ENCODE measurements at regions not wholly inside any gene's neighbourhood (a gene's known extent, or its start where the extent isn't known, plus 50 kb on each side); places are given as distances from the start of the nearest gene placed in this dataset.

- DNase-seq = no peak
These were observed 1711.7 kb downstream of the TP53TG3F start for GRCh38 chr16:35171106-35171505.

- no peak for DNase-seq
These were observed 1713.9 kb downstream of the TP53TG3F start for GRCh38 chr16:35173295-35173694.

DNA sequence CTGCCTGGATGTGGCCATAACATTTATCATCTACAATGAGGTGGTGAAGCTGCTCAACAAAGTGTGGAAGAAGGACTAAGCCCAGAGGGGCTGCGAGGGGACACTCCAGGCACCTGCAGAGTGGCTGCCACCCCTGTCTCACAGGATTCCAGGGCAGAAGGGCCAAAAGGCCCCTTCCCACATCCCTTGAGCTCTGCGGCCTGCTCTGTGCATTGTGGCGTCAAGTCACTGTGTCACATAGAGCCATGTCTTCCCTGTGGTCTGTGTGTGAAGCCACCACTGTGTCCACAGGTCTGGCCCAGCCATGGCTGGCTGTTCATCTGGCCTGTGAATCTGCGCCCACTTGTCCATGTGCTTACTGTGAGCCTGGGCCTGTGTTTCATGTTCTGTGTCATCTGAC lies 1714.6 kb downstream of the TP53TG3F start:
- no peak for DNase-seq

- DNase-seq = no peak
These were observed 1717.0 kb downstream of the TP53TG3F start for GRCh38 chr16:35176449-35176848.

GRCh38 chr16:35177851-35178250 lies 1718.4 kb downstream of the TP53TG3F start:
- DNase-seq = no peak

- DNase-seq = no peak
These were observed 1721.6 kb downstream of the TP53TG3F start for GRCh38 chr16:35180970-35181369.

- no peak for DNase-seq
These were observed 1722.1 kb downstream of the TP53TG3F start for GRCh38 chr16:35181422-35182030.

GRCh38 chr16:35182043-35182677 lies 1722.7 kb downstream of the TP53TG3F start:
- no peak for DNase-seq

GRCh38 chr16:35182943-35183550 lies 1723.6 kb downstream of the TP53TG3F start:
- no peak for DNase-seq

DNA sequence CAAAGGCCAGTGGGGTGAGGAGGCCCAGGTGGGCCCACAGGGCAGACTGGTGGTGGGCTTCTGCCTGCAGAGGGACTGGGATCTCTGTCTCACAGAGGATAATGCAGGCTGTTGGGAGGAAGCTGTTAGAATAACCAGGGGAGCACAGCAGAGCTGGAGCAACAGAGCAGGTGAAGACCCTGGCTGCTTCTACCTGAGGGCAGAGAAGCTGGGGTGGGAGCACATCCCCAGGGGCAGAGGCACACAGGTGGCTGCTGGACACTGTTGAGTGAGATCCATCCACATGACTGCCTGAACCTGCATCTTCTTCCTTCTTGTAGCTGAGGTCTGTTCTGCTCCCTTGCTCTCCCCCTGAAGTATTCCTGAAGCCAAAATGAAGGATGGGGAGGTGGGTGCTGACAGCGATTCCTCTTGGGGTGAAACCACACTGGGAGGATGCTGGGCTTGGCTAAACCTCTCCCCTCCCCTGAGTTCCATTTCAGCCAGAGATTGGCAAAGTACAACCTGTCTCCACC lies 1725.0 kb downstream of the TP53TG3F start:
- DNase-seq = no peak

- no peak for DNase-seq
These were observed 1726.1 kb downstream of the TP53TG3F start for GRCh38 chr16:35185366-35186044.

GRCh38 chr16:35186045-35186759 lies 1726.8 kb downstream of the TP53TG3F start:
- no peak for DNase-seq

DNA sequence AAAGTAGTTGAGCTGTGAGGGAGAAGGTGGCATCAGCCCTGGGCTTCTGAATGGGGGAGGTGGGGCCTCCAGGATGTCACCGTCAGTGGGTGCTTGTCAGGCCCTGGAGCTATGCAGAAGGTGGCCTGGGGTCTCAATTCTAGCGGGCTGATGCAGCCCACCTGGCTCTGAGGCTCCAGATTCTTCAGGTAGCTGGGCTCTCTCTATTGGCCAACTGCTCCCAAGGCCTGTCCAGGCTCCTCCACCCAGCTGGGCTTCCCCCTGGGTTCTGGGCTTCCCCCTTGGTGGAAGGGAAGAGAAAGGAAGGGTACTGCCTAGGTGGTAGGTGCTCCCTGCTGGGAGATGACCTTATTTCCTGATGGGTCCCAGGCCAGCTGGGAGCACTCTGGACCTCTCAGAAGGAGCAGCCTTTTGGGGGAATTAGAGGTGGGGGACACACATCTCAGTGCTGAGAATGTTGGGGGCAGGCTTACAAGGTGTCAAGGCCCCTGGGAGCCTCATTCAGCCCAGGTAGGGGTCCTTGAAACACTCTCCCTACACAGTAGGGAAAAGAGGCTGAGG lies 1728.3 kb downstream of the TP53TG3F start:
- DNase-seq = no peak

DNA sequence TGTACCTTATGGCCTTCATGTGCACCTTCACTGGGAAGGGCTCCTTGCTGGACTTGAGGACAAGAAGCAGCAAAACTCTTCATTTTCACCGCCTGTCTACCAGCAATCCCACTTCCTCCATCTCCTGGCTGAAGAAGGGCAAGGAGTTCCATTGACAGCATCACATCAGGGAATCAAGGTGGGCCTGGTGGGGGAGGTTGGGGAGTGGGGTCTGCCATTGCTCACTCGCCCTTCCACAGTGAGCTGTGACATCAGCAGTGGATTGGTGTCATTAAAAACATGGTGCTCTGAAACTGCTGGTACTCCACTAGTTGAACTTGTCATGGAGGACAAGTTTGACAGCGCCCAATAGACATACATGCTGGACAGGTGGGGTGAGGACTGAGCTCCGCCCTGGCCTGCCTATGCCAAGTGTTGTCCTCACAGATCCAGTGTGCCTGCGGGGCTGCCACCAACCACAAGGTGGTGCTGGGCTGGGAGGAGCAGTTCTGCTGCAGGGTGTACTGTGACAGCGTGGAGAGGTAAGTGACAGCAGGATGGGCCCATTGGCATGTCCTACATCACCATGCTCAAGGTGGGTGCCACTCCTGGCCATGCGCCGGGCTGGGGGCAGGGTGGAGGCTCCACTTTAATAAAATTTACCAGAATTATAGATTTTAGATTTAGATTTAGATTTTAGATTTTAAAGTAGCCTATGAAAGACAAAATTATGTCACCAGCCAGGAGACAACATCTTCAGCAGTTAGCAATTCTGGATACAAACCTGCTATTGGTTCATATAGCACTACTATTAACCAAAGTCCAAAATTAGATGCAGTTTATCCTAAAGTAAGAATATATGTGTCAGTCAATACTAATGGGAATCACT lies 1729.1 kb downstream of the TP53TG3F start:
- no peak for DNase-seq

DNA sequence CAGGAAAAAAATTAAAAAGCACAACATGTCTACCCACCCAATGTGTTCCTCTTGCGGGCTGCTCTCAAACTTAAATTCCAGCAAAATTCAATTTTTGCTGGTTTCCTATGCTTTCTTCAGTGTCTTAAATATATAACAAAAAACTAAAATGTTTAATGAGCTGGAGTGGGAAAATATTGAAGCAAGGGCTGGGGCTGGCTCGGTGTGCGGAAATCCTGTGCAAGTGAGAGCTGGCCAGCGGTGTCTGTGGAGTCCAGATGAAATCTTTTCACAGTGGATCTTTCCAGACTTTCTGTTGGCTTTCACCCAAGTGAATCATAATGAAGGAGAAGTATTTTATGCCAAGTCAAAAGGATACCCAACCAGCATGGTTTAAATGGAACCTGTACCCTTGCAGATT lies 1733.6 kb downstream of the TP53TG3F start:
- no peak for DNase-seq

- DNase-seq = no peak
These were observed 1734.5 kb downstream of the TP53TG3F start for GRCh38 chr16:35193956-35194355.

GRCh38 chr16:35194681-35195080 lies 1735.3 kb downstream of the TP53TG3F start:
- no peak for DNase-seq

DNA sequence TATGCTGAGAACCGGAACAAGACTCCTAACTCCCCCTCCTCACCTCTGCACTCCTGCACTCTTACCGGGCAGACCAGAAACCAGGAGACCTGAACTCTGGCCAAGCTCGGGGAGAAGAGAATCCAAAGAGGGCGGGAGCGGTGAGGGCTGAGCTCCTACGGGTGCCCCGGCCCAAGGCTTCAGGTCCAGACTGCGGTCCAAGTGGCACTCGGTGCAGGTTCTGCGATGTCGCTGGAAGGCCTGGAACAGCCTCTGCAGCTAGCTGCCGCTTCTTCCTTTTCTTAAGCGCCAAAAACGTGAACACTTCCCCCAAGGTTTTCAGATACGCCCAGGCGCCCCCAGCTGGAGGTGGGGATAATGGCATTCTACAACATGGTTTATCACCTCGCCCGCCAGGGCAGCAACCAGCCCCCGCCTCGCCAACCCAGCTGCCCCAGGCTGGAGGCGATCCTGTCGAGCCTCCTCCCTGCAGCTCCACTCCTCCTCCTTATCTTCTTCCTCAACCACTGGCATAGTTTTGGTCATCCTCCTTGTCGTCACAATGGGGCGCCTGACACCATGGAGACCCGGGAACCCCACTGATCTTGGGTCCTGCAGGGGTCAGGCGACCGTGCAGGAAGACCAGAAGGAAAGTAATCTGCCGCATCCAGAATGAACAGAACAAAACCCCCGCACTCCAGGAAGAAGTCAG lies 1735.9 kb downstream of the TP53TG3F start:
- no peak for DNase-seq

DNA sequence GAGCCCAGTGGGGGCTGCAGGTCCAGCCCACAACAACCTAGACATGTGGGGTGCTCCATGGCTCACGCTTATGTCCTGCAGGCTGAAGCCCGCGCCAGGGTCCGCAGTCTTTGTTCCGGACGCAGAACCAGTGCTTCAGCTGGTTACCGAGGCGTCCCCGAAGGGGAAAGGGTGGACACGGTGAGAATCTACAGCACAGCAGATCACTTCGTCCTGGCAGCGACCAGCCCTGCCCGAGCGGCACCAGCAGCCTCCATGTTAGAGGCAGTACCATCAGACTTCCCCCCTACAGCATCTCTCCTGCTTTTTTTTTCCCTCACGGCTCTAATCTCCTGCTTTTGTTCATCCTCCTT lies 1736.4 kb downstream of the TP53TG3F start:
- no peak for DNase-seq

DNA sequence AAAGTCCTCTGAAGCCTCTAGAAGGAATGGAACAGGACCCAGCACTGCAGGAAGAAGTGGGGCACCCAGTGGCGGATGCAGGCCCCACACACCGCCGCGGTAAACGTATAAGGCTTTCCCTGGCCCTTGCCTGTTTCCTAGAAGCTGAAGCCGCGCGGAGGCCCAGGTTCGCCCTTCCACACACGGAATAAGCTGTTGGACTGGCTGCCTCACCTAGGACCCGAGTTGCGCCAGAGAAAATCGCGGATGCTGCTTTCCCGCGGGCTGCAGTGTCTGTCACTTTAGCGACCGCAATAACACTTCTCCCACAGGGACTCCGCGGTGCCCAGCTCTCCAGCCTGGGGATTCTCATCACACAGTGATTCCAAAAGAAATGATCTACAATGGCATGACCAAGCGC lies 1736.9 kb downstream of the TP53TG3F start:
- no peak for DNase-seq

DNA sequence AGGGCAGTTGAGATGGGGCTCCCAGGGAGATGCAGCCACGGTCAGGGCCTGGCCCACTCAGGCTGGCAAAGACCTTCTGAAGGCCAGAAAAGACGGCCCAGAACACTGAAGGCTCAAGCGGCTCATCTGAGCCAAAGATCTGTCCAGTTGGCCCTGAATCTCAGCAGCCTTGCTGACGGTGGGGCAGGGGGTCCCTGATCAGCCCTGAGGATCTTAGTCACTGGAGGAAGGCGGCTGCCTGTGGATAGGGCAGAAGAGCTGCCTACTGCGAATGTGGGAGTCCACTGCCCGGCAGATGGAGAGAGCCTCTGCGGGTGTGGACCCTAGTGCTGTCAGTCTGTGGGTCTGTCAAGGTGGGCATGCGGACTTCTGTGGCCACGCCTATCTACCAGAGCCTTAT lies 1738.2 kb downstream of the TP53TG3F start:
- no peak for DNase-seq

Measured in KG1 (cell line).